Neuronal stem cell (in vitro differentiated cells): ENCODE measurements at regions not wholly inside any gene's neighbourhood (a gene's known extent, or its start where the extent isn't known, plus 50 kb on each side); places are given as distances from the start of the nearest gene placed in this dataset.

ENCODE experiments used
- DNase-seq: peaks from one replicate; pipeline ENCODE4 v3.0.0-alpha.2; 2013; ENCODE audit warnings: low spot score
- H2AFZ ChIP-seq: one replicate; pipeline ENCODE4 v1.6.1; 2013; ENCODE audit warnings: mild to moderate bottlenecking, low read length, inconsistent platforms
- H2AK5ac ChIP-seq: 2 replicates; pipeline ENCODE4 v1.6.1; 2013; ENCODE audit warnings: low read depth, mild to moderate bottlenecking, inconsistent platforms, low read length, moderate library complexity, mixed read lengths
- H2BK120ac ChIP-seq: 2 replicates; pipeline ENCODE4 v1.6.1; 2013; ENCODE audit warnings: low read depth, mild to moderate bottlenecking, inconsistent platforms, low read length, moderate library complexity, mixed read lengths
- H2BK12ac ChIP-seq: one replicate; pipeline ENCODE4 v1.6.1; 2013; ENCODE audit warnings: low read length, inconsistent platforms
- H2BK15ac ChIP-seq: 2 replicates; pipeline ENCODE4 v1.6.1; 2013; ENCODE audit warnings: mild to moderate bottlenecking, low read length, inconsistent platforms, mixed read lengths
- H2BK5ac ChIP-seq: one replicate; pipeline ENCODE4 v1.6.1; 2013; ENCODE audit warnings: inconsistent platforms, mild to moderate bottlenecking, low read length, moderate library complexity
- H3K14ac ChIP-seq: one replicate; pipeline ENCODE4 v1.6.1; 2013; ENCODE audit warnings: low read length, inconsistent platforms
- H3K18ac ChIP-seq: 2 replicates; pipeline ENCODE4 v1.6.1; 2013; ENCODE audit warnings: low read length, inconsistent platforms
- H3K23ac ChIP-seq: 2 replicates; pipeline ENCODE4 v1.6.1; 2013; ENCODE audit warnings: low read depth, mild to moderate bottlenecking, mixed read lengths, low read length, inconsistent platforms; ENCODE audit not compliant: poor library complexity
- H3K27ac ChIP-seq: replicated peaks from 3 replicates; pipeline ENCODE4 v1.5.1; 2013; ENCODE audit warnings: low read length, inconsistent platforms
- H3K27me3 ChIP-seq, 3 experiments: 2 replicates each; pipeline ENCODE4 v1.6.1; 2013; ENCODE audit warnings: low read length in 3 of 3, mild to moderate bottlenecking in 2 of 3, inconsistent platforms in 1 of 3, low read depth in 1 of 3, mixed read lengths in 1 of 3, moderate library complexity in 1 of 3; ENCODE audit not compliant: control insufficient read depth in 3 of 3, insufficient read depth in 3 of 3
- H3K36me3 ChIP-seq, 2 donors: replicated peaks in 1 of 2; 2 replicates each; pipeline ENCODE4 v1.6.1; 2013; ENCODE audit warnings: low read length in 2 of 2; ENCODE audit not compliant: control insufficient read depth in 2 of 2, insufficient read depth in 2 of 2
- H3K4ac ChIP-seq: 2 replicates; pipeline ENCODE4 v1.6.1; 2013; ENCODE audit warnings: inconsistent platforms, mild to moderate bottlenecking, low read length, moderate library complexity
- H3K4me1 ChIP-seq, 2 donors: 1 replicate in 1 of 2; 2 replicates in 1 of 2; pipeline ENCODE4 v1.6.1; 2013; ENCODE audit warnings: low read length in 2 of 2, low read depth in 1 of 2; ENCODE audit not compliant: control insufficient read depth in 2 of 2, insufficient read depth in 1 of 2
- H3K4me2 ChIP-seq: one replicate; pipeline ENCODE4 v1.6.1; 2013; ENCODE audit warnings: mild to moderate bottlenecking, low read length, inconsistent platforms; ENCODE audit not compliant: insufficient read depth, poor library complexity, severe bottlenecking
- H3K4me3 ChIP-seq, 2 donors: 2 replicates each; pipeline ENCODE4 v1.5.1; 2013; ENCODE audit warnings: low read length in 2 of 2, mild to moderate bottlenecking in 2 of 2, inconsistent platforms in 1 of 2, moderate library complexity in 1 of 2
- H3K79me1 ChIP-seq: one replicate; pipeline ENCODE4 v1.6.1; 2013; ENCODE audit warnings: low read depth, mild to moderate bottlenecking, inconsistent platforms, low read length, moderate library complexity
- H3K9ac ChIP-seq: one replicate; pipeline ENCODE4 v1.6.1; 2013; ENCODE audit warnings: mild to moderate bottlenecking, low read depth, low read length, inconsistent platforms; ENCODE audit not compliant: poor library complexity
- H3K9me3 ChIP-seq, 2 donors: replicated peaks in 1 of 2; 2 replicates each; pipeline versions ENCODE3 to v1.6.1; 2013; ENCODE audit warnings: low read length in 2 of 2, mild to moderate bottlenecking in 2 of 2, inconsistent platforms in 1 of 2, low read depth in 1 of 2, mixed read lengths in 1 of 2, moderate library complexity in 1 of 2; ENCODE audit not compliant: control insufficient read depth in 2 of 2, insufficient read depth in 1 of 2
- H4K8ac ChIP-seq: one replicate; pipeline ENCODE4 v1.6.1; 2013; ENCODE audit warnings: low read depth, mild to moderate bottlenecking, inconsistent platforms, low read length, moderate library complexity
- H4K91ac ChIP-seq: one replicate; pipeline ENCODE4 v1.6.1; 2013; ENCODE audit warnings: low read length, low read depth, mild to moderate bottlenecking, inconsistent platforms; ENCODE audit not compliant: poor library complexity
- WGBS, 2 donors: extraction: QIAGEN DNeasy Blood & Tissue Kit; methylation state at CpG; one replicate each; pipeline ENCODE4 v1.1.7; 2013; ENCODE audit warnings: missing lambda C conversion rate in 2 of 2, mixed read lengths in 1 of 2; ENCODE audit not compliant: insufficient read length in 2 of 2, insufficient replicate concordance in 1 of 2; ENCODE audit errors: extremely low coverage in 2 of 2; 5-methylcytosine and 5-hydroxymethylcytosine counted together

DNA sequence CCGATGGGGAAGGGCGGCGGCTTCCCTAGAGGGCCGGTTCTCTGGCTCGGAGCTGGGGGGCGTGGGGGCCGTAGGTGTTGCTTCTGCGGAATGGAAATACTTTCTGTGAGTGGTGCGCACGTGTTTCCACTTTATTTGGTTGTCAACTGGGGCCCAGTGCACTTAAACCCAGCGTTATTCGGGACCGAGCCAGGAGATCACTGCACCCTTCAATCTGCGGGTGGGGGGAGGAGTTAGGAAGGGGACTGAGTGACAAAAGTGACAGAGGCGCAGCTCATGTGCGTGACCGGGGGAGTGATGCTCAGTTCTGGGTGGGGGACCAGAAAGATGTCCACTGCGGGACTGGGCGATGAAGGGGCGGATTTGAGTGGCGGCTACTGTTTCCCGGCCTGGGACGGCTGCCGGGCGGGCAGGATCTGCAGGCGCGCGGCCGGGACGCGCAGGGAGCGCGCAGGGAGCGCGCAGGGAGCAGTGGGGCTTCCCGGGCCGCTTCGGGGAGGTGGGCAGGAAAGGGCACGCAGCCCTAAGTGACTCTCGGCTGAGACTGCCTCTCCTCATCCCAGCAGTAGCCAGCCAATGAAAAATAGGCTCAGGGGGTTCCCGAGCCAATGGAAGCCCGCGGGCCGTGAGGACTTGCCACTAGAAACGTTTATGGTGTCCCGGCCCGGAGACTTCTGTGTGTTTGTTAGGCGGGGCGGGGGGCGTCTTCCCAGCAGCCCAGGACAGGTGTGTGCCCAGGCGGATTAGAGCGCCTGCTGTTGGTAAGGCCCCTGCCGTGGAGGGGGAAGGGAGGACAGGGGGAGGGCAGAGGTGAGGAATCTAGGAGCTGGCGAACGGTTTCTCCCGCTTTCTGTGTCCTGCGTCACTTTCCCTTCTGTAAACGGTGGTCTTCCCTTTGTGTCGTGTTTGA, 54.3 kb upstream of the KDM7A start:
- Histone ChIP-seq H2BK5ac (no peak overlapping the region), H3K14ac (no peak overlapping the region), H2BK15ac (no peak overlapping the region), H3K23ac (peak overlapping the region; percentile 69), H3K27ac (no peak overlapping the region), H3K9me3 (no peaks in the 10 kb centered on the region), H3K4me3 (peak overlapping the region; percentile 51 to 85), H3K4me1 (peaks cover 6 to 10% of the 10 kb centered on the region in 2 donors), H4K8ac (no peak overlapping the region), H2BK120ac (no peak overlapping the region), H3K4ac (no peak overlapping the region), H3K9ac (peak overlapping the region; percentile 79), H2AK5ac (peak overlapping the region; percentile 40), H3K79me1 (no peaks in the 10 kb centered on the region), H3K27me3 (peaks cover 4 to 74% (median 24%) of the 10 kb centered on the region in 3 experiments), H3K4me2 (peak overlapping the region; percentile 97), H3K36me3 (no peaks in the 10 kb centered on the region), H2AFZ (peak overlapping the region; percentile 93), H4K91ac (no peak overlapping the region), H2BK12ac (no peak overlapping the region), H3K18ac (peak overlapping the region; percentile 84)
- peak; percentile 50 for DNase-seq
- no CpG with 5 or more reads among the region's 59 CpGs for WGBS, 2 donors

DNA sequence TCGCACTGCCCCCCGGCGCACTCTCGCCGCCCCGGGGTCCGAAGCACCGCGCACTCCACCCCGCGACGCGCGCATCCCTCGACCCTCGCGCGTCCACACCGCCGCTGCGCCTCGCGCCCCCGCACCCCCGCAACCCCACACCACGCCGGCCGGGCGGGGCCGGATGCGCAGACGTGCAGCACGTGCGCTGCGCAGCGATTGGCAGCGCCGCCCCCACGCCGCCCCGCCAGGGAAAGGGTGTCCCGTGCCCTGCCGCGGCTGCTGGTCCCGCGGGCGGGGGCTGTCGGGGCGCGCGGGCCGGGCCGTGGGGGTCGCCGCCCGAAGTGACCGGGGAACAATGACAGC, 53.7 kb upstream of the KDM7A start:
- Histone ChIP-seq H3K9ac (peak overlapping the region; percentile 79), H2AK5ac (peak overlapping the region; percentile 40), H3K4me3 (peak overlapping the region; percentile 51 to 85), H2AFZ (peak overlapping the region; percentile 93), H4K91ac (no peak overlapping the region), H4K8ac (no peak overlapping the region), H2BK120ac (no peak overlapping the region), H3K36me3 (no peaks in the 10 kb centered on the region), H3K23ac (peak overlapping the region; percentile 45), H3K79me1 (no peaks in the 10 kb centered on the region), H2BK12ac (no peak overlapping the region), H3K18ac (peak overlapping the region; percentile 75), H3K27ac (no peak overlapping the region), H3K27me3 (peaks cover 4 to 80% (median 24%) of the 10 kb centered on the region in 3 experiments), H3K4me2 (peak overlapping the region; percentile 97), H2BK5ac (no peak overlapping the region), H3K4me1 (peaks cover 6 to 10% of the 10 kb centered on the region in 2 donors), H3K14ac (no peak overlapping the region), H3K4ac (peak overlapping the region; percentile 14), H2BK15ac (peak overlapping the region; percentile 93), H3K9me3 (no peaks in the 10 kb centered on the region)
- WGBS, 2 donors: no CpG with 5 or more reads among the region's 57 CpGs
- peak; percentile 4 for DNase-seq

DNA sequence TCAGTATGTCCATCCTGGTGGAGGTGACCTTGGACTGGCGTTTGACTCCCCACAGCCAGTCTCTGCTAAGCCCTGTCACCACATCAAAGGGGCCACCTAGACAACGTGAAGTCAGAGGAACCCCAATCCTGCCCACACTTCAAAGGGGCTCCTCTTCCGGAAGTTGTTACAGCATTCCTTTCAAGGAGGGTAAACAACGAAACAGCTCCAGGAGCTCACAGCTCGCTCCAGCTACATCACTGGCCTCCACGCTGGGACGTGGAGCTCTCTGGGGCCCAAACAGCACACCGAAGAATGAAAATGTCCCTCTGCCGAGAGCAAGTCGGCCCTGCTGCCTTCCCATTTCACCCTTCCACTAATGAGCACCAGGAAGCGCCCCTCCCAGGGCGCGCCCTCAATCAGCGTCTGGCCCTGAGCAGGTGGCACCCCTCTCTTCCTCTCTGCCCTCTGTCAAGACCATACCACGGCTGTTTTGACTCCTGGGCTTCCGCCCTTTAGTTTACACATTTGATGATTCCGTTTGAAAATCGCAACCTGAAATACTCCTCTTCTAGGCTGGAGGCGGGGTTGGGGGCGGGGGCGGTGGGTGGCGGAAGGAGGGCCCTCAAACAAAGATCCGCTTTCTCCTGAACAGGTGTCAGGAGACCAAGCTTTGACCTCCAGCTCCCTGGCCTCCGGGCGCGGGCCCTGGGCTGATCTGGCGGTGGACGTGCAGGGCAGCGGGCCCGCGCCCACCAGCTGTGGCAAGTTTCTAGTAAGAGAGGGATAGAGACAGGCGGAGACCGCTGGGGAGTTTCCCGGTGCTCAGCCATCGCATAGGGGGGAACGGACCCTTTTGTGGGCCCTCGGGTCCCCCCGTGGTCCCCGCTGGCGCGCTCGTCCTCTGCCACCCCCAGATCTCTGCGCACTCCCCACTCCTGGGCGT, 53.1 kb upstream of the KDM7A start:
- peak overlapping the region; percentile 51 to 85 for H3K4me3 ChIP-seq
- H2BK5ac ChIP-seq: no peak overlapping the region
- H3K36me3 ChIP-seq: no peaks in the 10 kb centered on the region
- H3K4ac ChIP-seq: no peak overlapping the region
- no peak overlapping the region for H2AK5ac ChIP-seq
- no peak overlapping the region for H4K91ac ChIP-seq
- peaks cover 6 to 10% of the 10 kb centered on the region in 2 donors for H3K4me1 ChIP-seq
- peak; percentile 12 for DNase-seq
- H3K9ac ChIP-seq: no peak overlapping the region
- H3K23ac ChIP-seq: peak overlapping the region; percentile 45
- H3K9me3 ChIP-seq: no peaks in the 10 kb centered on the region
- peak overlapping the region; percentile 75 for H3K18ac ChIP-seq
- peaks cover 4 to 81% (median 24%) of the 10 kb centered on the region in 3 experiments for H3K27me3 ChIP-seq
- no peak overlapping the region for H3K27ac ChIP-seq
- no peaks in the 10 kb centered on the region for H3K79me1 ChIP-seq
- peak overlapping the region; percentile 93 for H2BK15ac ChIP-seq
- H3K4me2 ChIP-seq: peak overlapping the region; percentile 97
- no CpG with 5 or more reads among the region's 44 CpGs for WGBS, 2 donors
- H2AFZ ChIP-seq: peak overlapping the region; percentile 93
- no peak overlapping the region for H2BK120ac ChIP-seq
- no peak overlapping the region for H2BK12ac ChIP-seq
- H4K8ac ChIP-seq: no peak overlapping the region
- H3K14ac ChIP-seq: no peak overlapping the region
